Gastroesophageal sphincter (tissue), 4 donors: ENCODE measurements at regions not wholly inside any gene's neighbourhood (a gene's known extent, or its start where the extent isn't known, plus 50 kb on each side); places are given as distances from the start of the nearest gene placed in this dataset.

Source experiments
- ATAC-seq: fragments of 150-250 bp; one replicate; pipeline ENCODE4 v1.9.1; 2016; ENCODE audit warnings: mild to moderate bottlenecking, moderate library complexity
- H3K27ac ChIP-seq, 4 donors: fragments of 200-600 bp; sonication (generic) in 3 of 4; 1 replicate in 3 of 4; 2 replicates in 1 of 4; pipeline ENCODE4 v1.5.1; 2016 to 2019
- H3K27me3 ChIP-seq: fragments of 200-600 bp; sonication (generic); one replicate; pipeline ENCODE4 v1.5.1; 2019
- H3K36me3 ChIP-seq, 2 donors: fragments of 200-600 bp; sonication (generic); one replicate each; pipeline ENCODE4 v1.5.1; 2019; ENCODE audit warnings: control low read depth in 1 of 2
- H3K4me1 ChIP-seq, 3 donors: fragments of 200-600 bp; sonication (generic); 1 replicate in 2 of 3; 2 replicates in 1 of 3; pipeline ENCODE4 v1.5.1; 2016 to 2019; ENCODE audit warnings: control low read depth in 2 of 3
- H3K4me3 ChIP-seq, 2 donors: fragments of 200-600 bp; sonication (generic); one replicate each; pipeline ENCODE4 v1.5.1; 2019; ENCODE audit warnings: mild to moderate bottlenecking in 1 of 2, moderate library complexity in 1 of 2
- H3K9me3 ChIP-seq, 3 donors: fragments of 200-600 bp; sonication (generic); one replicate each; pipeline ENCODE4 v1.5.1; 2017 to 2019; ENCODE audit warnings: control low read depth in 2 of 3
- EP300 ChIP-seq: sonication (generic); formaldehyde crosslinking; IDR thresholded peaks from one replicate; pipeline ENCODE4 v1.6.1; 2017; ENCODE audit warnings: antibody characterized with exemption, mild to moderate bottlenecking
- POLR2A ChIP-seq, 2 donors: fragments of 450-650 bp; IDR thresholded peaks; one replicate each; pipeline ENCODE4 v1.6.1; 2017; ENCODE audit warnings: antibody characterized with exemption in 2 of 2, mild to moderate bottlenecking in 2 of 2, moderate library complexity in 1 of 2
- POLR2AphosphoS5 ChIP-seq: sonication (generic); formaldehyde crosslinking; IDR thresholded peaks from one replicate; pipeline ENCODE4 v1.6.1; 2017; ENCODE audit warnings: antibody characterized with exemption
- WGBS, 2 donors: methylation state at CpG; one replicate each; pipeline ENCODE4 v1.1.5; 2018; ENCODE audit warnings: low coverage in 1 of 2; 5-methylcytosine and 5-hydroxymethylcytosine counted together
- TF ChIP-seq, protein P1 (sequence below), 4 experiments: fragments of 200-600 bp in 2 of 4; fragments of 450-650 bp in 2 of 4; sonication (generic) in 1 of 4; IDR thresholded peaks; one replicate each; pipeline ENCODE4 v1.5.1; 2017 to 2019; ENCODE audit warnings: antibody characterized with exemption in 4 of 4, mild to moderate bottlenecking in 2 of 4, moderate library complexity in 2 of 4

GRCh38 chr5:30956251-30956650, 237.2 kb upstream of the CDH6 start:
- no peak overlapping the region for H3K27ac ChIP-seq
- no peak for TF ChIP-seq EP300
- TF ChIP-seq, protein P1, sequence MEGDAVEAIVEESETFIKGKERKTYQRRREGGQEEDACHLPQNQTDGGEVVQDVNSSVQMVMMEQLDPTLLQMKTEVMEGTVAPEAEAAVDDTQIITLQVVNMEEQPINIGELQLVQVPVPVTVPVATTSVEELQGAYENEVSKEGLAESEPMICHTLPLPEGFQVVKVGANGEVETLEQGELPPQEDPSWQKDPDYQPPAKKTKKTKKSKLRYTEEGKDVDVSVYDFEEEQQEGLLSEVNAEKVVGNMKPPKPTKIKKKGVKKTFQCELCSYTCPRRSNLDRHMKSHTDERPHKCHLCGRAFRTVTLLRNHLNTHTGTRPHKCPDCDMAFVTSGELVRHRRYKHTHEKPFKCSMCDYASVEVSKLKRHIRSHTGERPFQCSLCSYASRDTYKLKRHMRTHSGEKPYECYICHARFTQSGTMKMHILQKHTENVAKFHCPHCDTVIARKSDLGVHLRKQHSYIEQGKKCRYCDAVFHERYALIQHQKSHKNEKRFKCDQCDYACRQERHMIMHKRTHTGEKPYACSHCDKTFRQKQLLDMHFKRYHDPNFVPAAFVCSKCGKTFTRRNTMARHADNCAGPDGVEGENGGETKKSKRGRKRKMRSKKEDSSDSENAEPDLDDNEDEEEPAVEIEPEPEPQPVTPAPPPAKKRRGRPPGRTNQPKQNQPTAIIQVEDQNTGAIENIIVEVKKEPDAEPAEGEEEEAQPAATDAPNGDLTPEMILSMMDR (IDR thresholded peaks at IDR 0.05), result no peak
- no peak for TF ChIP-seq POLR2A (IDR thresholded peaks at IDR 0.05)
- TF ChIP-seq POLR2AphosphoS5, result no peak
- H3K4me3 ChIP-seq, result no peak overlapping the region
- H3K27me3 ChIP-seq, result no peaks in the 10 kb centered on the region
- ATAC-seq, result no peak
- H3K9me3 ChIP-seq, result peaks cover 0 to 8% (median 0%) of the 10 kb centered on the region in 3 donors
- H3K36me3 ChIP-seq, result no peaks in the 10 kb centered on the region
- no peaks in the 10 kb centered on the region for H3K4me1 ChIP-seq

DNA sequence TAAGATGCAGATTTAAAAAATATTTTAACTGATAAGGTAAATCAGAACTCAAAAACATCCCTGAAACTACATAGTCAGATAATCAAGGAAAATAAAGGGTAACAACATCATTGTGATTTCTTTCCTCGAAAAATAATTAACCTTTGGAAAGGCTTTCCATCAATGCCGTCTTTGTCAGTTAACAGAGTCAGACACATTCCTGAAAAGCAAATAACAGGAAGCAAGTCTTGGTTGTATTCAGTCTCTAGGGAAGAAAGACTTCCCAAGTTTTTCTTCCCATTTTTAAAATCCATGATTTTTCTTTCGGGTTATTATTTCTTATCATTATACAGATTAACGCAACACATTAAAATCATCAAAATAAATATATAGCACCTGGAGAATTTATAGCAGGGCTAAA, 256.4 kb upstream of the CDH6 start:
- no peak for ATAC-seq
- WGBS, 2 donors, result 44 to 45% methylated on average over 4 of the region's 4 CpGs

GRCh38 chr5:30933599-30933998, 259.9 kb upstream of the CDH6 start:
- whole genome bisulfite sequencing, 2 donors, result 74 to 79% methylated on average over 4 of the region's 4 CpGs
- H3K4me3 ChIP-seq, result no peak overlapping the region

More for the DNA sequence above, 256.4 kb upstream of the CDH6 start:
- H3K4me1 ChIP-seq, result no peaks in the 10 kb centered on the region
- no peak overlapping the region for H3K27ac ChIP-seq
- H3K27me3 ChIP-seq, result no peaks in the 10 kb centered on the region
- TF ChIP-seq, protein P1 (IDR thresholded peaks at IDR 0.05), result no peak
- TF ChIP-seq EP300, result no peak
- TF ChIP-seq POLR2A (IDR thresholded peaks at IDR 0.05), result no peak
- TF ChIP-seq POLR2AphosphoS5, result no peak
- H3K9me3 ChIP-seq, result no peaks in the 10 kb centered on the region
- no peak overlapping the region for H3K4me3 ChIP-seq
- H3K36me3 ChIP-seq, result no peaks in the 10 kb centered on the region

DNA sequence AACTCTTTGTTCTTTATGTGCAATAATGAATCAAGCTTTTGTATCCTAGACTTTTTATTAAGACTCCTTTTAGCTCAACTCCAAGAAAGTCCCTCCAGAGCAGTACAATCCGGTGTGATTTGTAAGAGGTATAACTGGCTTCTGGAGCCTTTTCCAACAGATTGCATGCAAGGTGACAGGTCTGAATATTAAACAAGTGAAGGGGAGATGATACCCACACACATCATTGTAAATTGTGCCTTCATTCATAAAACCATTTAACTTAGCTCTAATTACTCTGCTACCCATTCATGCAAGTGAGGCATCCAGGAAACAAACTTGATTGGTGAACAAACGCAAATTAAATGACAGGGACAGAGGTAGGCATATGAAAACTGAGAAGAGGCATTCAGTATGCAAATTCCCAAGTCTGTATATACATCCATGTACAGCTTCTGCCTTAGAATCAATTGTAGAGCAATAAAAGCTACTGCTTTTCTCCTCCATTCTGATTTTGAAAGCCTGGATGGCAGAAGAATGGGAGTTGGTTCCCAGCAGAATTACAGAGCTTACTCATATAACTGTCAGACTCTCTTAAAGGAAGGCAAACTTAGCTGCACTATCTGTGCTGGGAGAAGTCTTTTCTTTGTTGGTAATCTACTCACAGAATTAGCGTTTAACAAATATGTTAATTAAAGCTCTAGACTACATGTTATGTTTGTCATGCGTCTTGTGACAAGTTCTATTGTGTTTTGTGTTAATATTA, 261.0 kb upstream of the CDH6 start:
- TF ChIP-seq, protein P1 (IDR thresholded peaks at IDR 0.05), result no peak
- TF ChIP-seq POLR2A (IDR thresholded peaks at IDR 0.05) (no peak), POLR2AphosphoS5 (no peak), EP300 (no peak)
- Histone ChIP-seq H3K4me1 (no peaks in the 10 kb centered on the region), H3K4me3 (no peak overlapping the region), H3K36me3 (no peaks in the 10 kb centered on the region), H3K27ac (no peak overlapping the region), H3K9me3 (no peaks in the 10 kb centered on the region), H3K27me3 (no peaks in the 10 kb centered on the region)
- no peak for ATAC-seq
- WGBS, 2 donors, result 75 to 82% methylated on average over 4 of the region's 4 CpGs

More at GRCh38 chr5:30933599-30933998, 259.9 kb upstream of the CDH6 start:
- ATAC-seq, result no peak
- no peak for TF ChIP-seq POLR2AphosphoS5
- Histone ChIP-seq H3K9me3 (no peaks in the 10 kb centered on the region), H3K4me1 (no peaks in the 10 kb centered on the region), H3K27ac (no peak overlapping the region), H3K27me3 (no peaks in the 10 kb centered on the region), H3K36me3 (no peaks in the 10 kb centered on the region)

DNA sequence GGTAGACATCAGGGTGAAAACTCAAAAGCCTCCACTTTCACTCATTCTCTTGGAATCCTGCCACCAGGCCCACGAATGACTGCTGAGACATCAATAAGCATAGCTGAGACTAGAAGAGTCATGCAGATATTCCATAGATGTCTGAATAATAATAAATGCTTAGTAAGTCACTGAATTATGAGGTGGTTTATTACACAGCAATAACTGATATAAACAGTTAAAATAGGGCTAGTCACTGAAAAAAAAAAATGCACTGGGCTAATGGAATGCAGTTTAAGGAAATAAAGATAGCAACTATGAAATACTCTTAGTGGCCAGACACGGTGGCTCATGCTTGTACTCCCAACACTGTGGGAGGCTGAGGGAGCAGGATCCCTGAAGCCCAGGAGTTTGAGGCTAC, 262.8 kb upstream of the CDH6 start:
- no peak for ATAC-seq
- 23 to 91% methylated on average over 1 to 2 of the region's 2 CpGs for WGBS, 2 donors
- Histone ChIP-seq H3K27me3 (no peaks in the 10 kb centered on the region), H3K4me3 (no peak overlapping the region), H3K9me3 (no peaks in the 10 kb centered on the region), H3K36me3 (no peaks in the 10 kb centered on the region), H3K27ac (no peak overlapping the region), H3K4me1 (no peaks in the 10 kb centered on the region)
- no peak for TF ChIP-seq POLR2AphosphoS5

- TF ChIP-seq POLR2A (IDR thresholded peaks at IDR 0.05), result no peak
- no peak for TF ChIP-seq EP300
- no peak for TF ChIP-seq POLR2AphosphoS5
- TF ChIP-seq, protein P1 (IDR thresholded peaks at IDR 0.05), result no peak
- Histone ChIP-seq H3K27me3 (no peaks in the 10 kb centered on the region), H3K36me3 (no peaks in the 10 kb centered on the region), H3K9me3 (no peaks in the 10 kb centered on the region), H3K4me3 (no peak overlapping the region), H3K4me1 (no peaks in the 10 kb centered on the region), H3K27ac (no peak overlapping the region)
- ATAC-seq, result no peak
Observed at GRCh38 chr5:30928956-30929355, 264.5 kb upstream of the CDH6 start.
